HFFc6 (cell line): ENCODE measurements at regions not wholly inside any gene's neighbourhood (a gene's known extent, or its start where the extent isn't known, plus 50 kb on each side); places are given as distances from the start of the nearest gene placed in this dataset.
"Not testable (repeated sequence)": the region's sequence is repeated elsewhere in the genome, so short reads cannot be mapped to it uniquely, and the experiment has no call there.

Experiments
- DNase-seq: peaks from one replicate; pipeline ENCODE4 v3.0.0-alpha.2; 2018
- H3K27ac Mint-ChIP-seq: 2 replicates; pipeline ENCODE4 v1.8.0; 2020; ENCODE audit warnings: mild to moderate bottlenecking, mixed read lengths
- H3K27me3 Mint-ChIP-seq: 2 replicates; pipeline ENCODE4 v1.8.0; 2021; ENCODE audit warnings: mild to moderate bottlenecking, moderate library complexity, mixed read lengths; ENCODE audit not compliant: insufficient read depth
- H3K36me3 Mint-ChIP-seq: 2 replicates; pipeline ENCODE4 v1.8.0; 2021; ENCODE audit warnings: low read depth, mixed read lengths
- H3K4me1 Mint-ChIP-seq: 2 replicates; pipeline ENCODE4 v1.8.0; 2020; ENCODE audit warnings: low read depth, mixed read lengths
- H3K4me3 Mint-ChIP-seq: 2 replicates; pipeline ENCODE4 v1.8.0; 2020; ENCODE audit warnings: mild to moderate bottlenecking, moderate library complexity, mixed read lengths
- H3K9me3 Mint-ChIP-seq: 2 replicates; pipeline ENCODE4 v1.8.0; 2020; ENCODE audit warnings: mild to moderate bottlenecking, mixed read lengths
- TF ChIP-seq, protein P1 (sequence below): fragments of 200-600 bp; sonication (generic); IDR thresholded peaks from 2 replicates; pipeline ENCODE4 v1.5.0; 2021; ENCODE audit warnings: antibody characterized with exemption, mild to moderate bottlenecking

DNA sequence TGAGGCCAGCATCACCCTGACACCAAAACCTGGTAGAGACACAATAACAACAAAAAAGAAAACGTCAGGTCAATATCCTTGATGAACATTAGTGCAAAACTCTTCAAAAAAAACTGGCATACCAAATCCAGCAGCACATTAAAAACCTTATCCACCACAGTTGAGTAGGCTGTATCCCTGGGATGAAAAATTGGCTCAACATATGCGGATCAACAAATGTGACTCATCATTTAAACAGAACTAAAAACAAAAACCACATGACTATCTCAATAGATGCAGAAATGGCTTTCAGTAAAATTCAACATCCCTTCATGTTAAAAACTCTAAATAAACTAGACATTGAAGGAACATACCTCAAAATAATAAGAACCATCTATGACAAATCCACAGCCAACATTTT is 59.6 kb upstream of the PHIP start:
- Mint-ChIP-seq H3K4me3 (no peak overlapping the region), H3K4me1 (no peaks in the 10 kb centered on the region), H3K36me3 (no peaks in the 10 kb centered on the region), H3K9me3 (peaks cover 8% of the 10 kb centered on the region), H3K27ac (no peak overlapping the region), H3K27me3 (no peaks in the 10 kb centered on the region)
- TF ChIP-seq, protein P1, sequence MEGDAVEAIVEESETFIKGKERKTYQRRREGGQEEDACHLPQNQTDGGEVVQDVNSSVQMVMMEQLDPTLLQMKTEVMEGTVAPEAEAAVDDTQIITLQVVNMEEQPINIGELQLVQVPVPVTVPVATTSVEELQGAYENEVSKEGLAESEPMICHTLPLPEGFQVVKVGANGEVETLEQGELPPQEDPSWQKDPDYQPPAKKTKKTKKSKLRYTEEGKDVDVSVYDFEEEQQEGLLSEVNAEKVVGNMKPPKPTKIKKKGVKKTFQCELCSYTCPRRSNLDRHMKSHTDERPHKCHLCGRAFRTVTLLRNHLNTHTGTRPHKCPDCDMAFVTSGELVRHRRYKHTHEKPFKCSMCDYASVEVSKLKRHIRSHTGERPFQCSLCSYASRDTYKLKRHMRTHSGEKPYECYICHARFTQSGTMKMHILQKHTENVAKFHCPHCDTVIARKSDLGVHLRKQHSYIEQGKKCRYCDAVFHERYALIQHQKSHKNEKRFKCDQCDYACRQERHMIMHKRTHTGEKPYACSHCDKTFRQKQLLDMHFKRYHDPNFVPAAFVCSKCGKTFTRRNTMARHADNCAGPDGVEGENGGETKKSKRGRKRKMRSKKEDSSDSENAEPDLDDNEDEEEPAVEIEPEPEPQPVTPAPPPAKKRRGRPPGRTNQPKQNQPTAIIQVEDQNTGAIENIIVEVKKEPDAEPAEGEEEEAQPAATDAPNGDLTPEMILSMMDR: no peak
- no peak for DNase-seq

DNA sequence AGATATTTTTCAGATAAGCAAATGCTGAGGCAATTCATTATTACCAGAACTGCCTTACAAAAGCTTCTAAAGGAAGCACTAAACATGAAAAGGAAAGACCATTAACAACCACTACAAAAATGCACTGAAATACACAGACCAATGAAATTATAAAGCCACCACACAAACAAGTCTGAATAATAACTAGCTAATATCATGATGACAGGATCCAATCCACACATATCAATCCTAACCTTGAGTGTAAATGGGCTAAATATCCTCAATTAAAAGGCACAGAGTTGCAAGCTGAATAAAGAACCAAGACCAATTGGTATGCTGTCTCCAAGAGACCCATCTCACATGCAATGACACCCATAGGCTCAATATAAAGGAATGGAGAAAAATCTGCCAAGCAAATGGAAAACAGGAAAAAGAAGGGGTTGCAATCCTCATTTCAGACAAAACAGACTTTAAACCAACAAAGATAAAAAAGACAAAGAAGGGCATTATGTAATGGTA is 58.0 kb upstream of the PHIP start:
- Mint-ChIP-seq H3K36me3 (no peaks in the 10 kb centered on the region), H3K4me3 (no peak overlapping the region), H3K4me1 (no peaks in the 10 kb centered on the region), H3K9me3 (peaks cover 8% of the 10 kb centered on the region), H3K27me3 (no peaks in the 10 kb centered on the region), H3K27ac (no peak overlapping the region)
- DNase-seq: no peak
- TF ChIP-seq, protein P1: no peak

DNA sequence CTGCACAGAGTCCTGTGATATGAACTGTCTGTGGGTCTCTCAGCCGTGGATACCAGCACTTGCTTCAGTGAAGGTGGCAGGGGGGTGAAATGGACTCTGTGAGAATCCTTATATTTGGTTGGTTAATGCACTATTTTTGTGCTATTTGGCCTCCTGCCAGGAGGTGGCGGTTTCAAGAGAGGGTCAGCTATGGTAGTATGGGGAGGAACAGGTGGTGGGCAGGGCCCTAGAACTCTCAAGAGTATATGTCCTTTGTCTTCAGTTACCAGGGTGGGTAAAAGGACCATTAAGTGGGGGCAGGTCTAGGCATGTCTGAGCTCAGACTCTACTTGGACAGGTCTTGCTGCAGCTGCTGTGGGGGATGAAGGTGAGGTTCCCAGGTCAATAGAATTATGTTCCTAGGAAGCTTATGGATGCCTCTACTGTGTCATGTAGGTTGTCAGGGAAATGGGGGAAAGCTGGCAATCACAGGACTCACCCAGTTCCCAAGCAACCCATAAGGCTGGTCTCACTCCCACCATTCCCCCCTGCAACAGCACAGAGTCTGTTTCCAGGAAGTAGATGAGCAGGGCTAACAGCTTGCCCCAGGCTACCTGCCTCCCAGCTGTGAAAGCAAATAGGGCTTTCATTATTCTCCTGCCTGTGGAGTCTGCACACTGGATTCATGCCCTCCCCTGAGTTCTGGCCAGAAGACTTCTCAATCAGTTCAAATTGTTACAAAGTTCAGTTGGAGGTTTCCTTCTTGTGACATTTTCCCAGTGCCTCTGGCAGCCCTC is 56.8 kb upstream of the PHIP start:
- Mint-ChIP-seq H3K36me3 (no peaks in the 10 kb centered on the region), H3K4me1 (no peaks in the 10 kb centered on the region), H3K9me3 (peaks cover 8% of the 10 kb centered on the region), H3K4me3 (no peak overlapping the region), H3K27ac (no peak overlapping the region), H3K27me3 (no peaks in the 10 kb centered on the region)
- TF ChIP-seq, protein P1: no peak
- DNase-seq: no peak

DNA sequence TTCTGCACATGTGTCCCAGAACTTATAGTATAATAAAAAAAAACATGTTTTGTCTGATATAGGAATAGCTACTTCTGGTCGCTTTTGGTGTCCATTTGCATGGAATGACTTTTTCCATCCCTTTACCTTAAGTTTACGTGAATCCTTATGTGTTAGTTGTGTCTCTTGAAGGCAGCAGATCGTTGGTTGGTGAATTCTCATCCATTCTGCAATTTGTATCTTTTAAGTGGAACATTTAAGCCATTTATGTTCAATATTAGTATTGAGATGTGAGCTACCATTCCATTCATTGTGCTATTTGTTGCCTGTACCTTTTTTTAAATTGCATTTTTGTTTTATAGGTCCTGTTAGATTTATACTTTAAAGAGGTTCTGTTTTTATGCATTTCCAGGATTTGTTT is 55.1 kb upstream of the PHIP start:
- H3K4me3 Mint-ChIP-seq: no peak overlapping the region
- H3K27me3 Mint-ChIP-seq: no peaks in the 10 kb centered on the region
- H3K9me3 Mint-ChIP-seq: peaks cover 8% of the 10 kb centered on the region
- no peaks in the 10 kb centered on the region for H3K4me1 Mint-ChIP-seq
- DNase-seq: no peak
- TF ChIP-seq, protein P1: no peak
- H3K27ac Mint-ChIP-seq: no peak overlapping the region
- H3K36me3 Mint-ChIP-seq: no peaks in the 10 kb centered on the region

DNA sequence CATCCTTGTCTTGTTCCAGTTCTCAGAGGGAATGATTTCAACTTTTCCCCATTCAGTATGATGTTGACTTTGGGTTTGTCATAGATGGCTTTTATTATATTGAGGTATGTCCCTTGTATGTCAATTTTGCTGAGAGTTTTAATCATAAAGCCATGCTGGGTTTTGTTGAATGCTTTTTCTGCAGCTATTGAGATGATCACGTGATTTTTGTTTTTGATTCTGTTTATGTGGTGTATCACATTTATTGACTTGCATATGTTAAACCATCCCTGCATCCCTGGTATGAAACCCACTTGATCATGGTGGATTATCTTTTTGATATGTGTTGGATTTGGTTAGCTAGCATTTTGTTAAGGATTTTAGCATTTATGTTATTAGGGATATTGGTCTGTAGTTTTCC is 53.2 kb upstream of the PHIP start:
- H3K4me1 Mint-ChIP-seq, H3K27me3 Mint-ChIP-seq, H3K36me3 Mint-ChIP-seq, H3K4me3 Mint-ChIP-seq, DNase-seq, H3K27ac Mint-ChIP-seq, H3K9me3 Mint-ChIP-seq: not testable (repeated sequence)
